ENCODE measurements at regions not wholly inside any gene's neighbourhood (a gene's known extent, or its start where the extent isn't known, plus 50 kb on each side); places are given as distances from the start of the nearest gene placed in this dataset.
"Not testable (repeated sequence)": the region's sequence is repeated elsewhere in the genome, so short reads cannot be mapped to it uniquely, and the experiment has no call there.

GRCh38 chr2:91766349-91767048 lies 3075.0 kb downstream of the RPIA start:
- not testable (repeated sequence) for H3K4me1 ChIP-seq (ENCODE audit: control insufficient read depth, insufficient read depth, low read length); H3K9me3 ChIP-seq (ENCODE audit: control insufficient read depth, low read depth, low read length); H3K36me3 ChIP-seq (ENCODE audit: control insufficient read depth, insufficient read depth, low read length); H3K4me3 ChIP-seq (ENCODE audit: low read length); H3K27me3 ChIP-seq (ENCODE audit: control insufficient read depth, insufficient read depth, low read length)
- no CpG with 5 or more reads among the region's 9 CpGs for WGBS (ENCODE audit: insufficient coverage, low lambda C conversion rate)
- H3K27ac ChIP-seq (ENCODE audit: low read length) = peak overlapping the region; percentile 48
- DNase-seq = peak; percentile 83 to 88

DNA sequence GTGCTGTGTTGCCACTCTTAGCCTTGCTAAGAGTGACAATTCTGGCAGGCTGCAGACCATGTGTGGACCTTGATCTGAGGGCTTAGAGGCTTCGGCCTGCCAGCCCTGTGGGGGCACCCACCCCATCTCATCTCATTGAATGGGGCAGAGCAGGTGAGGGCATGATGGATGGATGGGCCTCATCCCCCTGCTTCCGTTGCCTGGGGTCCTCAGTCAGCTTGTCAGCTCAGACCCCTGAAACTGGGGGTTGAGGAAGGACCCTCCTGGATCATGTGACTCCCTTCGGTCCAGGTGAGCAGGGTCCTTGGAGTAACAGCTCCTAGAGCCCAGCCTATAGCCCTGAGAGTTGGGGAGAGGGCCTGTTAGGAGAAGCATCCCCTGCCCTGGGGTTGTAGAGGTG lies 3076.8 kb downstream of the RPIA start:
- H3K9me3 ChIP-seq (ENCODE audit: control insufficient read depth, low read depth, low read length); H3K27ac ChIP-seq (ENCODE audit: low read length); H3K27me3 ChIP-seq (ENCODE audit: control insufficient read depth, insufficient read depth, low read length); H3K4me1 ChIP-seq (ENCODE audit: control insufficient read depth, insufficient read depth, low read length); H3K36me3 ChIP-seq (ENCODE audit: control insufficient read depth, insufficient read depth, low read length); DNase-seq; H3K4me3 ChIP-seq (ENCODE audit: low read length): not testable (repeated sequence)
- no CpG with 5 or more reads among the region's 3 CpGs for WGBS (ENCODE audit: insufficient coverage, low lambda C conversion rate)

DNA sequence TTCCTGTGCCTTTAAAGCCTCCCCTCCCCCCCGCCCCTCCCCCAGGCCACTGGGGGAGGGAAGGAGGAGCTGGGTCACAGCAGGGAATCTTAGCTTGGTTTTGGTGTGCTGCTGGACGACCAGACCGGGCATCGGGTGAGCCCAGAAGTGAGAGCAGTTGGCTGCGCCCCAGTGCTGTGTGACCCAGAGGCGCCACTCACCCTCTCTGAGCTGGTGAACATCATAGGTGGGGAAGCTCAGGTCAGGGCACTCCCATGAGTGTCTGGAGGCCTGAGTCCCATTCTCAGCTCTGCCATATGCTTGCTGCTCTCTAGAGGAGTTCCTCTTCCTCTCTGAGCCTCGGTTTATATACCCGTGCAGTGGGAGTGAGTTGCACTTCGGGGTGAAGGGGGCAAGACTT lies 3077.5 kb downstream of the RPIA start:
- H3K27me3 ChIP-seq (ENCODE audit: control insufficient read depth, insufficient read depth, low read length); DNase-seq; H3K4me3 ChIP-seq (ENCODE audit: low read length); H3K27ac ChIP-seq (ENCODE audit: low read length); H3K36me3 ChIP-seq (ENCODE audit: control insufficient read depth, insufficient read depth, low read length); H3K4me1 ChIP-seq (ENCODE audit: control insufficient read depth, insufficient read depth, low read length); H3K9me3 ChIP-seq (ENCODE audit: control insufficient read depth, low read depth, low read length): not testable (repeated sequence)
- WGBS (ENCODE audit: insufficient coverage, low lambda C conversion rate) = no CpG with 5 or more reads among the region's 9 CpGs

DNA sequence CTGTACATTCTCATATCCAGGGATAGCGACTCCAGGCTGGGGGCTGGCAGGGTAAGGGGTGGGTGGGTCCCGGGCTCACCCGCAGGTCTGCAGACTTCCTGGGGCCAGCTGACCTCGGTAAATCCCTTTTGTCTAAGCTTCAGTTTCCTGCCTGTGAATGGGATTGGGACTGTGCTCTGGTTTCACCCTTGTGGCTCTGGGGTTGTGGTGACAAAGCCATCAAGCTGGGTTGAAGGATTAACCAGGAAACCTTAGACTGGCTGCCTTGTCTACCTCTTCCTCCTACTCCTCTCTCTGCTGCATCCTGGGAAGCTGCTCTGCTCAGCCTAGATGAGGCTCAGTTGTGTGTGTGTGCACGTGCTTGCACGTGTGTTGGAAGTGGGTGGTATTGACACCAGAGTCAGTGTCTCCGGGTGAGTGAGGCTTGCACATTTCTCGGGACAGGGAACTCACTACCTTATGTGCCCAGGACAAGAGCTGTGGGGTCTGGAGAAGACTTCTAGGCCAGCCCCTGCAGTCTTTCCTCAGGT lies 3078.6 kb downstream of the RPIA start:
- not testable (repeated sequence) for H3K27ac ChIP-seq (ENCODE audit: low read length); H3K27me3 ChIP-seq (ENCODE audit: control insufficient read depth, insufficient read depth, low read length); H3K4me1 ChIP-seq (ENCODE audit: control insufficient read depth, insufficient read depth, low read length); H3K9me3 ChIP-seq (ENCODE audit: control insufficient read depth, low read depth, low read length); H3K36me3 ChIP-seq (ENCODE audit: control insufficient read depth, insufficient read depth, low read length); H3K4me3 ChIP-seq (ENCODE audit: low read length); DNase-seq
- no CpG with 5 or more reads among the region's 8 CpGs for WGBS (ENCODE audit: insufficient coverage, low lambda C conversion rate)

- H3K4me1 ChIP-seq (ENCODE audit: control insufficient read depth, insufficient read depth, low read length); H3K36me3 ChIP-seq (ENCODE audit: control insufficient read depth, insufficient read depth, low read length); DNase-seq; H3K4me3 ChIP-seq (ENCODE audit: low read length); H3K27me3 ChIP-seq (ENCODE audit: control insufficient read depth, insufficient read depth, low read length); H3K27ac ChIP-seq (ENCODE audit: low read length); H3K9me3 ChIP-seq (ENCODE audit: control insufficient read depth, low read depth, low read length): not testable (repeated sequence)
- no CpG with 5 or more reads among the region's 4 CpGs for WGBS (ENCODE audit: insufficient coverage, low lambda C conversion rate)
Measured at GRCh38 chr2:91771604-91772003, 3080.1 kb downstream of the RPIA start.

GRCh38 chr2:91772240-91772937 lies 3080.9 kb downstream of the RPIA start:
- no CpG with 5 or more reads among the region's 13 CpGs for WGBS (ENCODE audit: insufficient coverage, low lambda C conversion rate)
- H3K36me3 ChIP-seq (ENCODE audit: control insufficient read depth, insufficient read depth, low read length); H3K27me3 ChIP-seq (ENCODE audit: control insufficient read depth, insufficient read depth, low read length); DNase-seq; H3K4me3 ChIP-seq (ENCODE audit: low read length); H3K9me3 ChIP-seq (ENCODE audit: control insufficient read depth, low read depth, low read length); H3K27ac ChIP-seq (ENCODE audit: low read length); H3K4me1 ChIP-seq (ENCODE audit: control insufficient read depth, insufficient read depth, low read length): not testable (repeated sequence)

- H3K9me3 ChIP-seq (ENCODE audit: control insufficient read depth, low read depth, low read length); H3K4me1 ChIP-seq (ENCODE audit: control insufficient read depth, insufficient read depth, low read length); DNase-seq; H3K4me3 ChIP-seq (ENCODE audit: low read length); H3K36me3 ChIP-seq (ENCODE audit: control insufficient read depth, insufficient read depth, low read length); H3K27ac ChIP-seq (ENCODE audit: low read length); H3K27me3 ChIP-seq (ENCODE audit: control insufficient read depth, insufficient read depth, low read length): not testable (repeated sequence)
- no CpG with 5 or more reads among the region's 9 CpGs for WGBS (ENCODE audit: insufficient coverage, low lambda C conversion rate)
Measured at GRCh38 chr2:91773810-91774209, 3082.3 kb downstream of the RPIA start.

GRCh38 chr2:91775193-91775592 lies 3083.7 kb downstream of the RPIA start:
- not testable (repeated sequence) for H3K4me3 ChIP-seq (ENCODE audit: low read length); DNase-seq; H3K27me3 ChIP-seq (ENCODE audit: control insufficient read depth, insufficient read depth, low read length); H3K27ac ChIP-seq (ENCODE audit: low read length); H3K36me3 ChIP-seq (ENCODE audit: control insufficient read depth, insufficient read depth, low read length); H3K9me3 ChIP-seq (ENCODE audit: control insufficient read depth, low read depth, low read length); H3K4me1 ChIP-seq (ENCODE audit: control insufficient read depth, insufficient read depth, low read length)
- no CpG with 5 or more reads among the region's 4 CpGs for WGBS (ENCODE audit: insufficient coverage, low lambda C conversion rate)

DNA sequence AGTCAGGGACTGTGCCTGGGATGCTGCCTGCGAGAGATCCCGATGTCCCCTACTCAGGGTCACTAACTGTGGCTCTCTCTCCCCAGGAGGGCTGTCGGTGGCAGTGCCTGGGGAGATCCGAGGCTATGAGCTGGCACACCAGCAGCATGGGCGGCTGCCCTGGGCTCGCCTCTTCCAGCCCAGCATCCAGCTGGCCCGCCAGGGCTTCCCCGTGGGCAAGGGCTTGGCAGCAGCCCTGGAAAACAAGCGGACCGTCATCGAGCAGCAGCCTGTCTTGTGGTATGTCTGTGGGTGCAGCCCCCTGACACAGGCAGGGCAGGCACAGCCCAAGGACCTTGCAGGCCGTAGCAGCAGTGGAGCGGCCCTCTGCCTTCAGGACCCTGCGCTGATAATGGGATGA lies 3088.9 kb downstream of the RPIA start:
- H3K9me3 ChIP-seq (ENCODE audit: control insufficient read depth, low read depth, low read length); H3K27ac ChIP-seq (ENCODE audit: low read length); DNase-seq; H3K27me3 ChIP-seq (ENCODE audit: control insufficient read depth, insufficient read depth, low read length); H3K4me1 ChIP-seq (ENCODE audit: control insufficient read depth, insufficient read depth, low read length); H3K4me3 ChIP-seq (ENCODE audit: low read length); H3K36me3 ChIP-seq (ENCODE audit: control insufficient read depth, insufficient read depth, low read length): not testable (repeated sequence)
- no CpG with 5 or more reads among the region's 14 CpGs for WGBS (ENCODE audit: insufficient coverage, low lambda C conversion rate)

DNA sequence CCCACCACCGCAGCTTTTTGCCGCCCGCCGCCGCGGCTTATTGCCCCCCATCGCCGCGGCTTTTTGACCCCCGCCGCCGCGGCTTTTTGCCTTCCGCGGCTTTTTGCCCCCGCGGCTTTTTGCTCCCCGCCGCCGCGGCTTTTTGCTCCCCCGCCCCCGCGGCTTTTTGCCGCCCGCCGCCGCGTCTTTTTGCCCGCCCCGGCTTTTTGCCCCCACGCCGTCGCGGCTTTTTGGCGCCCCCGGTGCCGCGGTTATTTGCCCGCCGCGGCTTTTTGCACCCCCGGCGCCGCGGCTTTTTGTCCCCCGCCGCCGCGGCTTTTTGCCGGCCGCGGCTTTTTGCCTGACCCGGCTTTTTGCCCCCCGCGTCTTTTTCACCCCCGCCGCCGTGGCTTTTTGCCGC lies 3061.8 kb upstream of the TEKT4 start:
- not testable (repeated sequence) for H3K4me1 ChIP-seq (ENCODE audit: control insufficient read depth, insufficient read depth, low read length); DNase-seq; H3K27me3 ChIP-seq (ENCODE audit: control insufficient read depth, insufficient read depth, low read length); H3K4me3 ChIP-seq (ENCODE audit: low read length); H3K9me3 ChIP-seq (ENCODE audit: control insufficient read depth, low read depth, low read length); H3K36me3 ChIP-seq (ENCODE audit: control insufficient read depth, insufficient read depth, low read length); H3K27ac ChIP-seq (ENCODE audit: low read length)
- WGBS (ENCODE audit: insufficient coverage, low lambda C conversion rate) = no CpG with 5 or more reads among the region's 60 CpGs
